Germinal center (tissue), 1 donor: ENCODE measurements at regions not wholly inside any gene's neighbourhood (a gene's known extent, or its start where the extent isn't known, plus 50 kb on each side); places are given as distances from the start of the nearest gene placed in this dataset.
"Not testable (repeated sequence)": the region's sequence is repeated elsewhere in the genome, so short reads cannot be mapped to it uniquely, and the experiment has no call there.

Experiments used
- DNase-seq: peaks from one replicate; pipeline ENCODE4 v3.0.0; 2012; ENCODE audit warnings: mixed read lengths, low spot score

DNA sequence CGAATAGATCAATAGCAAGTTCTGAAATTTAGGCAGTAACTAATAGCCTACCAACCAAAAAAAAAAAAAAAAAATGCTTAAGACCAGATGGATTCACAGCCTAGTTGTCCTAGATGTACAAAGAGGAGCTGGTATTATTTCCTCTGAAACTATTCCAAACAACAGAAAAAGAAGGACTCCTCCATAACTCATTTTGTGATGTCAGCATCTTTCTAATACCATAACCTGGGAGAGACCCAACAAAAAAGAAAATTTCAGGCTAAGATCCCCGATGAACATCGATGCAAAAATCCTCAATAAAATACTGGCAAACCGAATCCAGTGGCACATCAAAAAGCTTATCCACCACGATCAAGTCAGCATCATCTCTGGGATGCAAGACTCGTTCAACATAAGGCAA lies 1557.9 kb downstream of the C4orf33 start:
- no peak for DNase-seq

DNA sequence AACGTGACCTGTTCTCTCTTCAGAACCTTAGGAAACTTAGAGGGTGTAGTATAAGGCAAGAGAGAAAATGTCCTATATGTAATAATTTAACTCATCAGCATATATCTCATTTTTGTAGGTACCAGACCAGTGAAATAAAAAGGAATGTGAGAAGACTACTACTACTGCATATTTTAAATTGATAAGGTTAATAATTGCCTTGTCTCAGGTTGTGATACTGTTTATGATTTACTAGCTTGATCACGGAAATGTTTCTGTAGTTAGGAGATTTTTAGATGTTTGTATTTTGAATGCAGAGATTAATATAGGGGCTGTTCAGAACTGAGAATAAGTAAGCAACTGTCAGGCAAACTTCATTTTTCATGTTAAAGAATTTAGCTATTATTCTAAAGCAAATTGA lies 1563.4 kb downstream of the C4orf33 start:
- DNase-seq: no peak

DNA sequence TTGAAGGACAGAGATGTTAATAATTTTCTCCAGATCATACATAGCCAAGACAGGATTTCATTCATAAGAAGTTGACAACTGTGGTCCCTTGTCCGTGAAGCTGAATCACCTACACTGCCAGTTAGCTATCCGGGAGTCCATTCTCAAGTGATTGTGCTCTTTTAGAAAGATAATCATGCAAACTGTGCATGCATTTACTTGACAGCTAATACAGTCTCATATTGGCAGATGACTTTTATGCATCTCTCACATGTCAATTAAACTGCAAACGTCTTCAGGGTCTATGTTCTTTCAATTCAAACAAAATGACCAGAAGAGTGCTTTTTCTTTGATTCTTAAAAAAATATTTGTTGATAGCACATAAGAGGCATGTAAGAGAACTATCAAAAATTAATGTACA lies 1572.9 kb downstream of the C4orf33 start:
- DNase-seq: no peak

DNA sequence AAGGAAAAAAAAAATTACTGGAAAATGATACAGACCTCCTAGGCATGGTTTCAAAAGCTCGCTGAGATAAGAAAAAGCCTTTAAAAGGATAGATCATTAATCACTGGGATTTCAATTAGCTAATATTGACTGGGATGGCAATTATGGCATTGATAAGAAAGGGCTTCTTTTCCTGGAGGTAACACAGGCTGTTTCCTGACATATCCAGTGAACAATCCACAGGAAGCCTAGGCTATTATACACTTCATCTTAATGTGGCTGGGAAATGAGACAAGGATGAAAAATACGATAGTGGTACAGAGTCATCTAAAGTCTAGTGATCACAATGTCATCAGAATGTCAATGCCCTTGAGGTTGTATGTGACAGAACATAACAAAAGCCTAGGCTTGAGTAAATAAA lies 1579.3 kb downstream of the C4orf33 start:
- no peak for DNase-seq

DNA sequence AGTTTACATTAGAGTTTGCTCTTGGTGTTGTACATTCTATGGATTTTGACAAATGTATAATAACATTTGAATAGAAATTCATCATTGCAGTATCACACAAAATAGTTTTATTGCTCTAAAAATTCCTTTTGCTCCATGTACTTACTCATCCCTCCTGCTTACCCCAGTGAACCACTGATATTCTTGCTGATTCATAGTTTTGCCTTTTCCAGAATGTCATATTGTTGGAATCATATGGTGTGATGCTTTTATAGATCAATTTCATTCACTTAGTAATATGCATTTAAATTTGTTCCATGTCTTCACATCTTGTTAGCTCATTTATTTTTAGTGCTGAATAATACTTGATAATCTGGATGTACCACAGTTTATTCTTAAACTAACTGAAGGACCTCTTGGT lies 1593.2 kb downstream of the C4orf33 start:
- no peak for DNase-seq

DNA sequence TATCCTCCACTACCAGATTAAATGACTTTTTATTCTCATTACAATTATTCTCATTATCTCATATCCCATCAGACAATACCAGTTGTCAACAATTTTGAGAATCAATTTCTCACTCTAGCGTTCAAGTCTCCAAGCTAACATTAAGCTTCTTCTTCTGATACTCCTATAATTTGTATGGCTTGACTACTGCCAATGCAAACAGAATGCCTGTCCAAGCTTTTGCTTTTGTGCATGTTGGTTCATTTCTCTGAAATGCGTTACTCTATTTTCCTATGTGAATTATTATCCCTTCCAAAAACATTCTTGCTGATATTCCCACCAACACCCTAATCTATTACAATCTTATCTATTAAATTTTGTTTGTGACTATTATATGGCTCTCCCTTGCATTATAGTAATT lies 1602.3 kb downstream of the C4orf33 start:
- DNase-seq: no peak

DNA sequence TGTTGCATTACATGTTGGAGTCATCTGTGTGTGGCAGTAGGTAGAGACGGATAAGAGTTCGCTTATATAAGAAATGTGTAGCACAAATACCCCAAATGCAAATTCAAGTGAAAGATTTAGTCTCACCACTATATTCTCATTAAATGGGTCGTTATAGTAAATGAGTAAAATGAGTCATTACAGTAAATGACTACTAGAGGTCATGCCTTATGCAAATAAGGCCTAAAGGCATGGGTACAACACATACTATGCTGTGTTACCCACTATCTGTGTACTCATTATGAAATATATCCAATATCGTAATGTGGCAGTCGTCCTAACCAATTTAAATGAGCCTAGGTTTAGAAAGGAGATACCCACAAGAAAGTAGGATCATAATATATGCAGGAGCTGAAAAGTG lies 1603.1 kb downstream of the C4orf33 start:
- no peak for DNase-seq

DNA sequence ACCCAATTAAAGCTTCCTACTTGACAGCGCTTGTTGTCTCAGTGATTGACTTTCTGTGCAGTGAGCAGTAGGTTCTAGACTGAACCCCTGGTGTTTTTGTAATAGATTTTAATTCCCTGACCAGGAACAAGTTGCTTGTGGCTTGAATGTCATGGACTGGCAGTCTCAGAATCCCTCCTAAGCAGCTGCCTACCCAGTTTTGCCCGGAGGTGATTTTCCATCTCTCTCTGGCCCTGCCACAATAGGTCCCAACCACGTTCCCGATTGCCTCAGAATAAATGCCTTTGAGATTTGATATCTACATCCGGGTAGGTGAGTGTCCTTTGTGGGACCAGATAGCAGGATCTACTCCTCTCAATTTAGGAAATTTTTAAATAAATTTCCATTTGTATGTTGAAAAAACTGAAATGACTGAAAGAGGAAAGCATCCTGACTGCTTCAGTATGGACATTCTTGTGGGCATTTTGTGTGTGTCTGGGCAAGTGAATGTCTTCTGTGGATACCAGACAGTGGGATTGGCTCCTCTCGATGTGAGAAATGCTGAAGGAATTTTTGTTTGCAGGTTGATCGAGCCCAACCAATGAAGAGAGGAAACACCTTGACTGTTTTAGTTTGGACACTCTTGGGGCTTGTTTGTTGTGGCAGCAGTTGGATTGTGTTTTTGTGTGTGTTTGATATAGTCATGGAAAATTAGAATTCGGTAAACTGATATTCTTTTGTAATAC lies 1607.4 kb downstream of the C4orf33 start:
- DNase-seq: no peak

DNA sequence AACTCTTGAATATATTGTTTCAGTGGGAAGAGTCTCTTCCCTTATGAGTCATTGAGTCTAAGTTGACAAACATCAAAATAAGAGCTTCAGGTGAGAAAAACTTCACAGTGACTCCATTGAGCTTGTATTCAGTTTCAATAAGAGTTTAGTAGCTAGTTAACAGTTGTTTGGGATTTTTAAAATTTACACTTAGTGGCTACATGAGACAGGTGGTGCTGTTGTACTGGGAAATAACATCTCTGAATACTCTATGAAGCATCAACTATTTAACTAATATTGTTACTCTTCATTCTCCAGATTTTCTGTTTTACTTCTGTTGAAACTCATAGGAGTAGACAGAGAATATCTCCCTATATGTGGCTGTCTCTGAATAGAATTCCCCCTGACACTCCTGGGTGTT lies 1609.1 kb downstream of the C4orf33 start:
- no peak for DNase-seq

DNA sequence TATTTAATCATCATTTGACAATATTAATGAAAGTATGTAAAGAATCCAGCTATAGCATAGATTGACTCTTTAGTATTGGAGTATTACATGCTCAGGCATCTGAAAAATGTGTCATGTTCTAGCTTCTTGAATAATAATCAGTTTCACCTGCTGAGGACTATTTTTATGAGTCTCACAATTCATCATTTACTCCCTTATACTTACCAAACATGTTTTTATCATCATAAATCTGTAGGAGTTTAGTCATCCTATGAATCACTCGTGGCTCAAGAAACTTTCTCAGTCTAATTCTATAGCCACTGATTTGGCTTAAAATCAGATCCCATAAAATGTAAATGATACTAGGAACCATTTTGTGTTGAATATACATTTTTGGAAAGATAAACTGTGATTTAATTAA lies 1616.1 kb downstream of the C4orf33 start:
- DNase-seq: no peak

DNA sequence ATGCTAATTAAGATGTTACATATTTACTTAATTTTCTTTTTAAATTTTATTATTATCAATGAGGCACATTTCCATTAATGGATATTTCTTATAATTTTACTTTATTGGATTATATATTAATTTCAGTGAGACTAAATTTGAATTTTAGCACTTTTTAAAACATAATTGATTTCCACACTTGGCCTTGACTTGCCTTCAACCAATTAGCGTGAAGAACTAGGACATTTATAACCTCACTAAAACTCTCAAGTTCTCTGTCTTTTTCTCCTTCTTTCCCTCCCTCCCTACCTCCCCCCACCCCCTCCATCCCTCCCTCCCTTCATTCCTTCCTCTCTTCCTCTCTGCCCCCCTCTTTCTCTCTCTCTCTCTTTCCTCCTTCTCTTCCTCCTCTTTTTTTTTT lies 1618.1 kb downstream of the C4orf33 start:
- no peak for DNase-seq

DNA sequence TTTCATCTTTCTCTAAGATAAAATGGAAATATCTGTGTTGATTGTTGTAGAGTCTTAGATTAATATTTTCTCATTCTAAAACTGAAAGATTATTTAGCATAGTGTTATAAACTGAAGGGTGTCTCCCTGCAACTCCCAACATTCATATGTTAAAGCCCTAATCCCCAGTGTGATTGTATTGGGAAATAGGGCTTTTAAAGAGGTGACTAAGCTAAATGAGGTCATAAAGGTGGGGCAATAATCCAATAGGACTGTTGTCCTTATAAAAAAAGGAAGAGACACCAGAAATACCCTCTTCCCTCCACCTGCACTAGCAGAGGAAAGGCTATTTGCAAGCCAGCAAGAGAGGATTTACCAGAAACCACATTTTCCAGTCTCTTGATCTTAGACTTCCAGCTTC lies 1626.4 kb downstream of the C4orf33 start:
- no peak for DNase-seq

DNA sequence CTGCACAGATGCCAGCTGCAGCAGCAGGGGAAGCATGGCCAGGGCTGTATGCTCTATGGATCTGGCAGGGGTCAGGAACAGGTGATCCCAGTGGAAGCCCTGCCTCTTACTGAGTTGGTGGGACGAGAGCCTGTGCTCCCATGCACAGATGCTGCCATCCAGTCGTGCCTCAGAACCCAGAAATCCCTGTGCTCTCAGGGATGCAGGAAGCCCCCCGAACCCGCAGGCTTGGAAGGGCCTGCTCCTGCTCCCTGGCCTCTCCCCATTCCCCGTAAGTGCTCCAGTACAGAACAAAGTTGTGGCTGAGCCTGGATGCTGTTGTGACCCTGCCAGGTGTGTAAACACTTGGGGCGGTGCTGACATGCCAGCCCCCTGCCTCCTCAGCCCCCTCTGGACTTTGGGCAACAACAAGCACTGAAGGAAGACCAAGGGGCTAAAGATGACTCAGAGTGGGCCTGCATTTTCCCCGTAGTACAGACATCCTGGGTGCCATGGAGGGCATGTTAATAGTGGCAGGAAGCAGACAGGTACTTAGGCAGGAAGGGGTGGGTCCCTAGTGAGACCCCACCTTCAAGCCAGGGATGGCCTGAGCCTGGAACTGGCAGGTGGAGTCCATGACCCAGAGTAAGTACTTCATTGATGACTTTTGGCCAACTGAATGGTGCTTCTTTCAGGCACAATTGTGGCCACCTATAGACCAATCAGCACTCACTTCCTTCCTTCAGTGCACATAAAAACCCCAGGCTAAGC lies 1640.7 kb downstream of the C4orf33 start:
- DNase-seq: no peak

DNA sequence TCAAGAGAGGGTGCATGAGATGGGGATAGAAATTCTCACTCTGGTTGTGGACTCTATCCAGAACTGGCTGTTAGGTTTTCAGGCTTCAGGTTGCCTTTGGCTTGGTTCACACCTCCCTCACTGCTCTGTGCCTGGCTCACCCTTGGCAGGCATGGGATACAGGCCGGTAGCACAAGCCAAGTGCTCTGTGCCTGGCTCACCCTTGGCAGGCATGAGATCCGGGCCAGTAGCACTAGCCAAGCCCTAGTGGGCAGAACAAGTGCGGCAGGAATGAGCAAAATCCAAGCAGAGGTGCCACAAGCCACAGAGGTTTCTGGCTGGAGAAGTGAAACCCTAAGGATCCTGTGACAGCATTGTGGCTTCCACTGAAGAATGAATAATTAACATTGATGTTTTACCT lies 1642.3 kb downstream of the C4orf33 start:
- no peak for DNase-seq

DNA sequence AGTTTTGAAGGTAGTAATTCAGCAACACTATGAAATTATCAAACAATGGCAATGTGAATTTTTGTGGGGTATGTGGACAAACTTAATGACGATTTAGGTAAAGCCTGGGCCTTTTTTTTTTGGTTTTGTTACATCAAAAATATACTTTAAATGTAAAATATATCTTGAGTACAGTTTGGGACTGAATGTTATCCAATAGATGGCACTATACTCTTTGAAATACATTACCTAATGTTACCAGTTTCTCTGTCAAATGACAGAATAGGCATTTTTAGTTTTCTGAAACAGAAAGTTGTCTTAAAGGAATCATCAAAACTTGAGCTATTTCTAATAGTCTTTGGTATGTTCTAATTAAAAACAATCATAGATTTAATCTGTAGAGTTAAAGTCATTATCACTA lies 1651.9 kb downstream of the C4orf33 start:
- no peak for DNase-seq

DNA sequence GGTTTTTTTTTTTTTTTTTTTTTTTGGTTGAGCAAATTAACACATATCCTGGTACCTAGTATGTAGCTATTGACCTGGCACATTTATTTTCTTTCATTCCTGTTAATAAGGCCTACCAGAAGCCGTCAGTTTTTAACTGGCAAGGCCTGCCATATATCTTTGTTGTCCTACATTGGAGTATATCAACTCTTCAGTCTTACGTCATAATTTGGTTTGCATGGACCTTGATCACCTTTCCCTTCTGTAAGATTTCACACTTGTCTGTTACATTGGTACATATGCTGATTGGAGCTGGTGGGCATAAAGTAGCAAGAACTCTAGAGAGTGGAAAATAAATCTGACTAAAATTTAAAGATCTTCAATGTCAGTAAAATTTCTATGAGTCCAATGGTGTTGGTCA lies 1658.0 kb downstream of the C4orf33 start:
- no peak for DNase-seq

DNA sequence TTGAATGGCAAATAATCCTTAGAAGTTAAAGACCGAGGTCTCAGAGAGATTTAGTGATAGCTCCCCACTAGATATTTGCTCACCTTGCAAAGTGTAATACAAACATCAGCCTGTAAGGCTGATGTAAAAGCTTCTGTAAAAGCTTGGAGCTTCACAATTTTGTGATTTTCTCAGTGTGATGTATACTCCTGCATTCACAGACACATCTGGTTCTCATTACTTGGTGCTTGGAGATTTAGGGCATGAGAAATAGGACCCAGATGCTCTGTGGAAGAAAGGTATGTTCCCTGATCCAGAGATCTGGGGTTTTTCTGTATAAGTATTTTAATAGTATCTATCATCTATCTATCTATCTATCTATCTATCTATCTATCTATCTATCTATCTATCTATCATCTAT lies 1664.3 kb downstream of the C4orf33 start:
- DNase-seq: no peak

DNA sequence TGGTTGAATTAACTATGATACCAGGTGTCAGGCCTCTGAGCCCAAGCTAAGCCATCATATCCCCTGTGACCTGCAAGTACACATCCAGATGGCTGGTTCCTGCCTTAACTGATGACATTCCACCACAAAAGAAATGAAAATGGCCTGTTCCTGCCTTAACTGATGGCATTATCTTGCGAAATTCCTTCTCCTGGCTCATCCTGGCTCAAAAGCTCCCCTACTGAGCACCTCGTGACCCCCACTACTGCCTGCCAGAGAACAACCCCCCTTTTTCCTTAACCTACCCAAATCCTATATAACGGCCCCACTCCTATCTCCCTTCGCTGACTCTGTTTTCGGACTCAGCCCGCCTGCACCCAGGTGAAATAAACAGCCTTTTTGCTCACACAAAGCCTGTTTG lies 1671.4 kb downstream of the C4orf33 start:
- not testable (repeated sequence) for DNase-seq

DNA sequence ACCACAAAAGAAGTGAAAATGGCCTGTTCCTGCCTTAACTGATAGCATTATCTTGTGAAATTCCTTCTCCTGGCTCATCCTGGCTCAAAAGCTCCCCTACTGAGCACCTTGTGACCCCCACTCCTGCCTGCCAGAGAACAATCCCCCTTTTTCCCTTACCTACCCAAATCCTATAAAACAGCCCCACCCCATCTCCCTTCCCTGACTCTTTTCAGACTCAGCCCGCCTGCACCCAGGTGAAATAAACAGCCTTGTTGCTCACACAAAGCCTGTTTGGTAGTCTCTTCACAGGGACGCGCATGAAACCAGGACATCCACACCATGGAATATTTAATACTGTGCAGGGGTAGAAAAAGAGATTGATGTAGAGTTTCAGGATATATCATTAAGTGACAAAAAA lies 1677.0 kb downstream of the C4orf33 start:
- DNase-seq: not testable (repeated sequence)

DNA sequence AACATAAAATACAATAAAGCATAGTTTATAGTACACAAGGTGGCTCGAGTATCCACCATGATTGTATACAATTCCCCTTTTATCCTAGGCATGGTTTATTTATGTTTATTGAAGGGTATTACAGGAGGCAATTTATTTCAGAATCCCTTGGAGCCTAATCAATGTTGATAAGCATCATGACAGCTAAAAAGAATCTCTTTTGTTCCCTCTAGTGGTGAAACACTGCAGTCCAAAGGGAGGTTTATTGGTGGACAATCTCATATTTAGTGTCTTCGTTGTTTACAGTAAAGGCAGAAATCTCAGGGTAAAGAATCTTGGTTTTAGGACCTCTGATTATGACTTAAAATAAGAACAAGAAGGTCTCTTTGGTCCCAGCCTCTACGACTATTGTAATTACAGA lies 1712.5 kb downstream of the C4orf33 start:
- DNase-seq: no peak

DNA sequence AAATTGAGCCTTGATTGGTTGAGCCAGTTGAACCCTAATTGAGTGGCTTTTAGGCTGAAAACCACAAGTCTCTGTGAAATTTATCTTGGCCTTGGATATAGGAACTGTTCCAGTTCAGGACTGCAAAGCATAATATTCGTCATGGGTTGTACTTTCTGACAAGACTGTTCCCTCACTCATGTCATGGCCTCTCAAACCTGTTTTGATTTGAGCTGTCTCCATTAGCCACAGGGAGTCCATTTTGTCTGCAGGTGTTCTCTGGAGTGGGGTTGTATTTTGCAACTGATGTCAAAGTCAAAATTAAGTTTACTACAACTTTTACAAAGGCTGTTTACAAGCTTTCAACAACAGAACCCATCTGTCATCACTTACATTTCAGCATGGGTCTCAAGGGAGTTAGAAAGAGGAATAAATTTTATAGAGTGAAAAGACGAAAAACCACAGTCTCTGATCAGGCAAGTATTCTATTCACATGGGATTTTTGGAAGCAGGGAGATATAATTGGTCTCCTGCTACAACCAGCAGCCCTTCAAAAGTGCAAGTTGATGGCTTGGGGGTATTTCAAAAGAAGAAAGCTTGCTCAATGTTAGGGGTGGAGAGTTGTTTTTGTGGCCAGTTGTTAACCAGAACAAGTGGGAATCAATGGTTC lies 1716.3 kb downstream of the C4orf33 start:
- DNase-seq: no peak

DNA sequence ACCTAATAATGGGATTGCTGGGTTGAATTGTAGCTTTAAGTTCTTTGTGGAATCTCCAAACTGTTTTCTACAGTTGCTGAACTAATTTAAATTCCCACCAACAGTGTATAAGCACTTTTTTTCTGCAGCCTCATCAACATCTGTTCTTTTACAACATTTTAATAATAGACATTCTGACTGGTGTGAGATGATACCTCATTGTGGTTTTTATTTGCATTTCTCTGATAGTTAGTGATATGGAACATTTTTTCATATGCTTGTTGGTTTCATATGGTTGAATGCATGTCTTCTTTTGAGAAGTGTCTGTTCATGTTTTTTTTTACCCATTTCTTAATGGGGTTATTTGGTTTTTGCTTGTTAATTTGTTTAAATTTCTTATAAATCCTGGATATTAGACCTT lies 1718.9 kb downstream of the C4orf33 start:
- DNase-seq: no peak

DNA sequence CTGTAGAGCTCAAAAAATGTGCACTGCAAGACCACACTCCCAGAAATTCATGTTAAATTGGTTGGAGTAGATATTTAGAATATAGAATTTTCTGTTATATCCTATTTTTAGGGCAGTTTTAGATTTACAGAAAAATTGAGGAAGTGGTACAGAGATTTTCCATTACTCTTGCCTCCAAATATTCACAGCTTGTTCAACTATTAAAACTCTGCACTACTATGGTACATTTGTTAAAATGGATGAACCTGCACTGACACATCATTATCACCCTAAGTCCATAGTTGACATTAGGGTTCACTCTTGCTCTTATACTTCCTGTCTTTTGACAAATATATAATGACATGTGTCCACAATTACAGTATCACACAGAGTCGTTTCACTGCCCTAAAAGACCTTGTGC lies 1724.5 kb downstream of the C4orf33 start:
- no peak for DNase-seq
